NB4 (cell line): ENCODE measurements at regions not wholly inside any gene's neighbourhood (a gene's known extent, or its start where the extent isn't known, plus 50 kb on each side); places are given as distances from the start of the nearest gene placed in this dataset.

Experiments used
- CTCF ChIP-seq: IDR thresholded peaks from one replicate; pipeline ENCODE4 v1.5.1; 2012; ENCODE audit warnings: low read depth, low read length
- MAX ChIP-seq: IDR thresholded peaks from 2 replicates; pipeline ENCODE4 v1.6.1; 2011; ENCODE audit warnings: low read depth, low read length
- MYC ChIP-seq: IDR thresholded peaks from 2 replicates; pipeline ENCODE4 v1.6.1; 2011; ENCODE audit warnings: low read depth, low read length
- POLR2A ChIP-seq: IDR thresholded peaks from 2 replicates; pipeline ENCODE4 v1.6.1; 2011; ENCODE audit warnings: mild to moderate bottlenecking; ENCODE audit not compliant: insufficient read length; ENCODE audit errors: extremely low read depth

GRCh38 chr5:71961786-71962185, 145.5 kb upstream of the MAP1B start:
- no peak for TF ChIP-seq CTCF
- TF ChIP-seq MAX = no peak
- no peak for TF ChIP-seq POLR2A
- no peak for TF ChIP-seq MYC
